ENCODE measurements at regions not wholly inside any gene's neighbourhood (a gene's known extent, or its start where the extent isn't known, plus 50 kb on each side); places are given as distances from the start of the nearest gene placed in this dataset.

GRCh38 chr2:129438501-129439057 is 540.9 kb upstream of the RAB6C start:
- Histone ChIP-seq H4K20me1 (ENCODE audit: control insufficient read depth, extremely low read depth, insufficient read depth, low read length) (no peaks in the 10 kb centered on the region), H3K9ac (ENCODE audit: insufficient read depth, low read length) (no peak overlapping the region), H3K36me3 (ENCODE audit: control insufficient read depth, insufficient read depth, low read length) (no peaks in the 10 kb centered on the region), H3K27ac (ENCODE audit: insufficient read depth, low read length) (no peak overlapping the region), H3K4me1 (ENCODE audit: control insufficient read depth, extremely low read depth, insufficient read depth, low read length) (no peaks in the 10 kb centered on the region), H2AFZ (ENCODE audit: low read length) (no peak overlapping the region), H3K79me2 (ENCODE audit: control insufficient read depth, insufficient read depth, low read length) (no peaks in the 10 kb centered on the region), H3K9me3 (ENCODE audit: control insufficient read depth, insufficient read depth, low read depth, low read length) (no peaks in the 10 kb centered on the region), H3K27me3 (ENCODE audit: control insufficient read depth, insufficient read depth, low read length) (no peaks in the 10 kb centered on the region), H3K4me2 (ENCODE audit: extremely low read depth, insufficient read depth, low read length) (no peak overlapping the region), H3K4me3 (replicated peaks in 1 of 4; ENCODE audit: control extremely low read depth in 1 of 4, insufficient read depth in 1 of 4, low read depth in 3 of 4, low read length in 4 of 4) (no peak overlapping the region)
- TF ChIP-seq CTCF (conservative IDR thresholded peaks at IDR 0.05 in 1 of 2, IDR thresholded peaks at IDR 0.05 in 1 of 2; ENCODE audit: low read depth in 1 of 2, low read length in 2 of 2) = no peak
- TF ChIP-seq EZH2 (IDR thresholded peaks at IDR 0.05; ENCODE audit: low read length, missing control alignments) = no peak
- no peak for DNase-seq (ENCODE audit: low read depth in 2 of 2)

- Histone ChIP-seq H3K27me3 (ENCODE audit: control insufficient read depth, insufficient read depth, low read length) (no peaks in the 10 kb centered on the region), H3K9ac (ENCODE audit: insufficient read depth, low read length) (no peak overlapping the region), H3K27ac (ENCODE audit: insufficient read depth, low read length) (no peak overlapping the region), H3K9me3 (ENCODE audit: control insufficient read depth, insufficient read depth, low read depth, low read length) (no peaks in the 10 kb centered on the region), H2AFZ (ENCODE audit: low read length) (no peak overlapping the region), H3K36me3 (ENCODE audit: control insufficient read depth, insufficient read depth, low read length) (no peaks in the 10 kb centered on the region), H3K4me3 (replicated peaks in 1 of 4; ENCODE audit: control extremely low read depth in 1 of 4, insufficient read depth in 1 of 4, low read depth in 3 of 4, low read length in 4 of 4) (no peak overlapping the region), H4K20me1 (ENCODE audit: control insufficient read depth, extremely low read depth, insufficient read depth, low read length) (no peaks in the 10 kb centered on the region), H3K79me2 (ENCODE audit: control insufficient read depth, insufficient read depth, low read length) (no peaks in the 10 kb centered on the region), H3K4me1 (ENCODE audit: control insufficient read depth, extremely low read depth, insufficient read depth, low read length) (no peaks in the 10 kb centered on the region), H3K4me2 (ENCODE audit: extremely low read depth, insufficient read depth, low read length) (no peak overlapping the region)
- DNase-seq (ENCODE audit: low read depth in 2 of 2) = no peak
- no peak for TF ChIP-seq EZH2 (IDR thresholded peaks at IDR 0.05; ENCODE audit: low read length, missing control alignments)
- no peak for TF ChIP-seq CTCF (conservative IDR thresholded peaks at IDR 0.05 in 1 of 2, IDR thresholded peaks at IDR 0.05 in 1 of 2; ENCODE audit: low read depth in 1 of 2, low read length in 2 of 2)
Observed at GRCh38 chr2:129439406-129440302, 539.8 kb upstream of the RAB6C start.

DNA sequence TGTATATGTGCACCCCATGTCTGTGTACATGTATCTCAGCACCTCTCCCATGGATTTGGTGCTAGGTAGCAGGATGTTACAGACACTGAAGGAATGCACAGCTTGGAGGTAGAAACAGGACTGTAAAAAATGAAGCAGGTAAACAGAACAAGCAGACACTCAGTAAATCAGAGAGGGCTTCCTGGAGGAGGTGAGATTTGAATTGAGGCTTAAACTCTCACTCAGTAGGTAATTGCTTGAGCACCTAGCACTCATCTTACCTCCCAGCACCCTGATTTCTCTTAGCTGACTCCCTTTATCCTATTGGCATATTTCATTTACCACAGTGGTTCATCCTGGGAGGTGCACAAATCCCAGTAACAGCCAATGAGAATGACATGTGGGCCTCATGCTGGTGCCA is 537.9 kb upstream of the RAB6C start:
- no peaks in the 10 kb centered on the region for H3K9me3 ChIP-seq (ENCODE audit: control insufficient read depth, insufficient read depth, low read depth, low read length)
- H3K4me3 ChIP-seq (replicated peaks in 1 of 4; ENCODE audit: control extremely low read depth in 1 of 4, insufficient read depth in 1 of 4, low read depth in 3 of 4, low read length in 4 of 4) = no peak overlapping the region
- TF ChIP-seq EZH2 (IDR thresholded peaks at IDR 0.05; ENCODE audit: low read length, missing control alignments) = no peak
- no peak for TF ChIP-seq CTCF (conservative IDR thresholded peaks at IDR 0.05 in 1 of 2, IDR thresholded peaks at IDR 0.05 in 1 of 2; ENCODE audit: low read depth in 1 of 2, low read length in 2 of 2)
- H3K36me3 ChIP-seq (ENCODE audit: control insufficient read depth, insufficient read depth, low read length) = no peaks in the 10 kb centered on the region
- DNase-seq (ENCODE audit: low read depth in 2 of 2) = no peak
- H3K4me1 ChIP-seq (ENCODE audit: control insufficient read depth, extremely low read depth, insufficient read depth, low read length) = no peaks in the 10 kb centered on the region
- no peak overlapping the region for H3K27ac ChIP-seq (ENCODE audit: insufficient read depth, low read length)
- H2AFZ ChIP-seq (ENCODE audit: low read length) = no peak overlapping the region
- H3K79me2 ChIP-seq (ENCODE audit: control insufficient read depth, insufficient read depth, low read length) = no peaks in the 10 kb centered on the region
- no peaks in the 10 kb centered on the region for H3K27me3 ChIP-seq (ENCODE audit: control insufficient read depth, insufficient read depth, low read length)
- no peak overlapping the region for H3K9ac ChIP-seq (ENCODE audit: insufficient read depth, low read length)
- no peaks in the 10 kb centered on the region for H4K20me1 ChIP-seq (ENCODE audit: control insufficient read depth, extremely low read depth, insufficient read depth, low read length)
- H3K4me2 ChIP-seq (ENCODE audit: extremely low read depth, insufficient read depth, low read length) = no peak overlapping the region
